ENCODE measurements at regions not wholly inside any gene's neighbourhood (a gene's known extent, or its start where the extent isn't known, plus 50 kb on each side); places are given as distances from the start of the nearest gene placed in this dataset.

GRCh38 chr1:36613721-36614120, 131.0 kb upstream of the CSF3R start:
- Mint-ChIP-seq H3K36me3 (no peaks in the 10 kb centered on the region), H3K4me3 (no peak overlapping the region), H3K9me3 (no peaks in the 10 kb centered on the region), H3K27me3 (ENCODE audit: low read depth) (peaks cover 5% of the 10 kb centered on the region), H3K27ac (no peak overlapping the region), H3K4me1 (no peaks in the 10 kb centered on the region)
- TF ChIP-seq, protein P1, sequence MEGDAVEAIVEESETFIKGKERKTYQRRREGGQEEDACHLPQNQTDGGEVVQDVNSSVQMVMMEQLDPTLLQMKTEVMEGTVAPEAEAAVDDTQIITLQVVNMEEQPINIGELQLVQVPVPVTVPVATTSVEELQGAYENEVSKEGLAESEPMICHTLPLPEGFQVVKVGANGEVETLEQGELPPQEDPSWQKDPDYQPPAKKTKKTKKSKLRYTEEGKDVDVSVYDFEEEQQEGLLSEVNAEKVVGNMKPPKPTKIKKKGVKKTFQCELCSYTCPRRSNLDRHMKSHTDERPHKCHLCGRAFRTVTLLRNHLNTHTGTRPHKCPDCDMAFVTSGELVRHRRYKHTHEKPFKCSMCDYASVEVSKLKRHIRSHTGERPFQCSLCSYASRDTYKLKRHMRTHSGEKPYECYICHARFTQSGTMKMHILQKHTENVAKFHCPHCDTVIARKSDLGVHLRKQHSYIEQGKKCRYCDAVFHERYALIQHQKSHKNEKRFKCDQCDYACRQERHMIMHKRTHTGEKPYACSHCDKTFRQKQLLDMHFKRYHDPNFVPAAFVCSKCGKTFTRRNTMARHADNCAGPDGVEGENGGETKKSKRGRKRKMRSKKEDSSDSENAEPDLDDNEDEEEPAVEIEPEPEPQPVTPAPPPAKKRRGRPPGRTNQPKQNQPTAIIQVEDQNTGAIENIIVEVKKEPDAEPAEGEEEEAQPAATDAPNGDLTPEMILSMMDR (IDR thresholded peaks at IDR 0.05; ENCODE audit: unreplicated experiment), result no peak
- no peak for DNase-seq (ENCODE audit: low spot score in 2 of 2, unreplicated experiment in 2 of 2)

DNA sequence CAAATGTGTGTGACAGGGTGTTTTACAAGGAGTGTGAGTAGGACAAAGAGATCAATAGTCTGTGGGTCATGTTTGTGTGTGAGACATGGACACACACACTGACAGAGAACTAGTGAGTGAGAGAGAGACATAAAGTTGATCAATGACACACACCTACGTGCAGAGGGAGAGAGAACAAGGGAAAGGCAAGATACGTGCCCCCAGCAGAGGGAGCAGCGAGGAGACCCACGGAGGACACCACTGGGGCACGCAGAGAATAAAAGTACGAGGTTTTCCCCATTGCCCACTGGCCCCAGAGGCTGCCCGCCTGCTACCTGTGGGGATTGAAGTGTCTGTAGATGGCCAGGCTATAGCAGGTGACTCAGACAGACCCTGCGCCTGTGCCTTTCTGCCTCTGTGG, 130.2 kb upstream of the CSF3R start:
- Mint-ChIP-seq H3K36me3 (no peaks in the 10 kb centered on the region), H3K27me3 (ENCODE audit: low read depth) (peaks cover 4% of the 10 kb centered on the region), H3K4me1 (no peaks in the 10 kb centered on the region), H3K9me3 (no peaks in the 10 kb centered on the region), H3K4me3 (no peak overlapping the region), H3K27ac (no peak overlapping the region)
- TF ChIP-seq, protein P1 (IDR thresholded peaks at IDR 0.05; ENCODE audit: unreplicated experiment), result no peak
- no peak for DNase-seq (ENCODE audit: low spot score in 2 of 2, unreplicated experiment in 2 of 2)

DNA sequence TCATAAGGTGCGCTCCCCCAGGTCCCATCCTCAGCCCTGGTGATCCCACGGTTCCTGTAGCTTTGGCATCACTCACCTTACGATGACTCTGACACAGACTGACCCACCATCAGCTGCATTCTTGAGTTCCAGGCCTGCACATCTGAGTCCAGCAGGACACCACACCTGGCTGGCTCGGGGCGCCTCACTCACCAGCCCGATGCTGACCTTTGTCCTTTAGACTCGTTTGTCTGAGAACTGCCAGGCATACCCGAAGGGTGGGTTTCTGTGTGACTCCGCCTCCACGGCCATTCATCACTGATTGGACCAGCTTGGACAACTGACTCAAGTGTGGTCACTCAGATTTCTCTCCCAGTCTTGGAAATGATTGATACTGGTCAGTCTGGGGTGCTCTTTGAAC, 129.4 kb upstream of the CSF3R start:
- Mint-ChIP-seq H3K27ac (no peak overlapping the region), H3K27me3 (ENCODE audit: low read depth) (peaks cover 4% of the 10 kb centered on the region), H3K4me3 (no peak overlapping the region), H3K36me3 (no peaks in the 10 kb centered on the region), H3K4me1 (no peaks in the 10 kb centered on the region), H3K9me3 (no peaks in the 10 kb centered on the region)
- TF ChIP-seq, protein P1 (IDR thresholded peaks at IDR 0.05; ENCODE audit: unreplicated experiment), result no peak
- no peak for DNase-seq (ENCODE audit: low spot score in 2 of 2, unreplicated experiment in 2 of 2)

- no peaks in the 10 kb centered on the region for H3K4me1 Mint-ChIP-seq
- no peaks in the 10 kb centered on the region for H3K36me3 Mint-ChIP-seq
- peaks cover 16% of the 10 kb centered on the region for H3K27me3 Mint-ChIP-seq (ENCODE audit: low read depth)
- H3K9me3 Mint-ChIP-seq, result no peaks in the 10 kb centered on the region
- no peak for DNase-seq (ENCODE audit: low spot score in 2 of 2, unreplicated experiment in 2 of 2)
- no peak overlapping the region for H3K4me3 Mint-ChIP-seq
- TF ChIP-seq, protein P1 (IDR thresholded peaks at IDR 0.05; ENCODE audit: unreplicated experiment), result peak; percentile 33
- H3K27ac Mint-ChIP-seq, result no peak overlapping the region
Measured at GRCh38 chr1:36609241-36610027, 126.7 kb upstream of the CSF3R start.

- Mint-ChIP-seq H3K4me1 (no peaks in the 10 kb centered on the region), H3K27ac (no peak overlapping the region), H3K27me3 (ENCODE audit: low read depth) (peaks cover 21% of the 10 kb centered on the region), H3K9me3 (no peaks in the 10 kb centered on the region), H3K36me3 (no peaks in the 10 kb centered on the region), H3K4me3 (no peak overlapping the region)
- TF ChIP-seq, protein P1 (IDR thresholded peaks at IDR 0.05; ENCODE audit: unreplicated experiment), result no peak
- no peak for DNase-seq (ENCODE audit: low spot score in 2 of 2, unreplicated experiment in 2 of 2)
Measured at GRCh38 chr1:36608272-36608671, 125.6 kb upstream of the CSF3R start.
